ENCODE measurements at regions not wholly inside any gene's neighbourhood (a gene's known extent, or its start where the extent isn't known, plus 50 kb on each side); places are given as distances from the start of the nearest gene placed in this dataset.

GRCh38 chr16:27681681-27682080, 131.7 kb downstream of the KATNIP start:
- no peaks in the 10 kb centered on the region for H3K27me3 ChIP-seq
- TF ChIP-seq EZH2 (IDR thresholded peaks at IDR 0.05; ENCODE audit: borderline replicate concordance) (no peak), EZH2phosphoT487 (IDR thresholded peaks at IDR 0.05; ENCODE audit: low read depth, severe bottlenecking, unreplicated experiment) (no peak), CTCF (IDR thresholded peaks at IDR 0.05; ENCODE audit: poor library complexity) (no peak)
- H4K20me1 ChIP-seq (ENCODE audit: insufficient read depth, poor library complexity, severe bottlenecking), result no peaks in the 10 kb centered on the region
- no peak for DNase-seq (ENCODE audit: low spot score)
- no peaks in the 10 kb centered on the region for H3K9me2 ChIP-seq (replicated peaks; ENCODE audit: insufficient read depth)
- no peak overlapping the region for H3K4me2 ChIP-seq
- H3K36me3 ChIP-seq (replicated peaks; ENCODE audit: insufficient read depth, low read depth), result no peaks in the 10 kb centered on the region
- no peak overlapping the region for H2AFZ ChIP-seq
- 96% methylated on average over 5 of the region's 5 CpGs for WGBS (ENCODE audit: low lambda C conversion rate, missing lambda C conversion rate)
- no peaks in the 10 kb centered on the region for H3K9me3 ChIP-seq (ENCODE audit: low read depth)
- H3K4me1 ChIP-seq (ENCODE audit: insufficient read depth), result no peaks in the 10 kb centered on the region
- H3K79me2 ChIP-seq, result no peaks in the 10 kb centered on the region
- H3K27ac ChIP-seq, result no peak overlapping the region
- H3K4me3 ChIP-seq, result no peak overlapping the region

GRCh38 chr16:27684047-27684446, 134.1 kb downstream of the KATNIP start:
- Histone ChIP-seq H3K79me2 (no peaks in the 10 kb centered on the region), H3K36me3 (replicated peaks; ENCODE audit: insufficient read depth, low read depth) (no peaks in the 10 kb centered on the region), H4K20me1 (ENCODE audit: insufficient read depth, poor library complexity, severe bottlenecking) (no peaks in the 10 kb centered on the region), H3K4me3 (no peak overlapping the region), H2AFZ (no peak overlapping the region), H3K27ac (no peak overlapping the region), H3K4me2 (no peak overlapping the region), H3K27me3 (no peaks in the 10 kb centered on the region), H3K9me2 (replicated peaks; ENCODE audit: insufficient read depth) (no peaks in the 10 kb centered on the region), H3K9me3 (ENCODE audit: low read depth) (no peaks in the 10 kb centered on the region), H3K4me1 (ENCODE audit: insufficient read depth) (no peaks in the 10 kb centered on the region)
- 93% methylated on average over 2 of the region's 2 CpGs for WGBS (ENCODE audit: low lambda C conversion rate, missing lambda C conversion rate)
- TF ChIP-seq EZH2phosphoT487 (IDR thresholded peaks at IDR 0.05; ENCODE audit: low read depth, severe bottlenecking, unreplicated experiment) (no peak), CTCF (IDR thresholded peaks at IDR 0.05; ENCODE audit: poor library complexity) (no peak), EZH2 (IDR thresholded peaks at IDR 0.05; ENCODE audit: borderline replicate concordance) (no peak)
- no peak for DNase-seq (ENCODE audit: low spot score)

GRCh38 chr16:27685807-27686206, 135.9 kb downstream of the KATNIP start:
- Histone ChIP-seq H3K27ac (no peak overlapping the region), H3K36me3 (replicated peaks; ENCODE audit: insufficient read depth, low read depth) (no peaks in the 10 kb centered on the region), H2AFZ (no peak overlapping the region), H3K4me1 (ENCODE audit: insufficient read depth) (no peaks in the 10 kb centered on the region), H3K4me2 (no peak overlapping the region), H4K20me1 (ENCODE audit: insufficient read depth, poor library complexity, severe bottlenecking) (no peaks in the 10 kb centered on the region), H3K27me3 (no peaks in the 10 kb centered on the region), H3K9me2 (replicated peaks; ENCODE audit: insufficient read depth) (no peaks in the 10 kb centered on the region), H3K9me3 (ENCODE audit: low read depth) (no peaks in the 10 kb centered on the region), H3K4me3 (no peak overlapping the region), H3K79me2 (no peaks in the 10 kb centered on the region)
- no peak for TF ChIP-seq CTCF (IDR thresholded peaks at IDR 0.05; ENCODE audit: poor library complexity)
- TF ChIP-seq EZH2phosphoT487 (IDR thresholded peaks at IDR 0.05; ENCODE audit: low read depth, severe bottlenecking, unreplicated experiment), result no peak
- TF ChIP-seq EZH2 (IDR thresholded peaks at IDR 0.05; ENCODE audit: borderline replicate concordance), result no peak
- WGBS (ENCODE audit: low lambda C conversion rate, missing lambda C conversion rate), result 59% methylated on average over 1 of the region's 1 CpG
- no peak for DNase-seq (ENCODE audit: low spot score)

GRCh38 chr16:27686926-27687325, 137.0 kb downstream of the KATNIP start:
- no peak overlapping the region for H3K4me3 ChIP-seq
- H3K9me3 ChIP-seq (ENCODE audit: low read depth), result no peaks in the 10 kb centered on the region
- H3K4me2 ChIP-seq, result no peak overlapping the region
- no peak overlapping the region for H3K27ac ChIP-seq
- TF ChIP-seq EZH2phosphoT487 (IDR thresholded peaks at IDR 0.05; ENCODE audit: low read depth, severe bottlenecking, unreplicated experiment), result no peak
- no peak for TF ChIP-seq EZH2 (IDR thresholded peaks at IDR 0.05; ENCODE audit: borderline replicate concordance)
- no peak overlapping the region for H2AFZ ChIP-seq
- H3K4me1 ChIP-seq (ENCODE audit: insufficient read depth), result no peaks in the 10 kb centered on the region
- H3K9me2 ChIP-seq (replicated peaks; ENCODE audit: insufficient read depth), result no peaks in the 10 kb centered on the region
- H3K36me3 ChIP-seq (replicated peaks; ENCODE audit: insufficient read depth, low read depth), result no peaks in the 10 kb centered on the region
- no peaks in the 10 kb centered on the region for H3K27me3 ChIP-seq
- WGBS (ENCODE audit: low lambda C conversion rate, missing lambda C conversion rate), result 85% methylated on average over 3 of the region's 3 CpGs
- H4K20me1 ChIP-seq (ENCODE audit: insufficient read depth, poor library complexity, severe bottlenecking), result no peaks in the 10 kb centered on the region
- no peak for DNase-seq (ENCODE audit: low spot score)
- no peaks in the 10 kb centered on the region for H3K79me2 ChIP-seq
